Activated naive CD8-positive, alpha-beta T cell treated with anti-CD3 and anti-CD28 coated beads, Interleukin-2, amount 10 ng/mL, durations not matched to agents 7 days and 5 days (primary cell): ENCODE measurements at regions not wholly inside any gene's neighbourhood (a gene's known extent, or its start where the extent isn't known, plus 50 kb on each side); places are given as distances from the start of the nearest gene placed in this dataset.

ENCODE experiments used
- ATAC-seq: fragments of 150-1000 bp; cut with Tn5 transposase; one replicate; pipeline ENCODE4 v1.10.0; 2021; ENCODE audit warnings: low read depth, moderate library complexity
- POLR2A ChIA-PET: fragments of 350-600 bp; sonication (Branson Sonifier 250); formaldehyde crosslinking; loops from one replicate; lab custom pipeline; 2021; ENCODE audit warnings: antibody characterized with exemption; lab: Charles Lee
- DNase-seq: peaks from one replicate; pipeline ENCODE4 v3.0.0; 2021
- H3K27ac Mint-ChIP-seq: one replicate; pipeline ENCODE4 v1.8.0; 2022; ENCODE audit warnings: mild to moderate bottlenecking, mixed read lengths
- H3K27me3 Mint-ChIP-seq: one replicate; pipeline ENCODE4 v1.8.0; 2022; ENCODE audit warnings: mild to moderate bottlenecking, moderate library complexity, mixed read lengths
- H3K36me3 Mint-ChIP-seq: one replicate; pipeline ENCODE4 v1.8.0; 2021; ENCODE audit warnings: mild to moderate bottlenecking, mixed read lengths
- H3K4me1 Mint-ChIP-seq: one replicate; pipeline ENCODE4 v1.8.0; 2021; ENCODE audit warnings: mixed read lengths
- H3K4me3 Mint-ChIP-seq: one replicate; pipeline ENCODE4 v1.8.0; 2022; ENCODE audit warnings: mild to moderate bottlenecking, moderate library complexity, mixed read lengths
- H3K9me3 Mint-ChIP-seq: one replicate; pipeline ENCODE4 v1.8.0; 2021; ENCODE audit warnings: mixed read lengths

DNA sequence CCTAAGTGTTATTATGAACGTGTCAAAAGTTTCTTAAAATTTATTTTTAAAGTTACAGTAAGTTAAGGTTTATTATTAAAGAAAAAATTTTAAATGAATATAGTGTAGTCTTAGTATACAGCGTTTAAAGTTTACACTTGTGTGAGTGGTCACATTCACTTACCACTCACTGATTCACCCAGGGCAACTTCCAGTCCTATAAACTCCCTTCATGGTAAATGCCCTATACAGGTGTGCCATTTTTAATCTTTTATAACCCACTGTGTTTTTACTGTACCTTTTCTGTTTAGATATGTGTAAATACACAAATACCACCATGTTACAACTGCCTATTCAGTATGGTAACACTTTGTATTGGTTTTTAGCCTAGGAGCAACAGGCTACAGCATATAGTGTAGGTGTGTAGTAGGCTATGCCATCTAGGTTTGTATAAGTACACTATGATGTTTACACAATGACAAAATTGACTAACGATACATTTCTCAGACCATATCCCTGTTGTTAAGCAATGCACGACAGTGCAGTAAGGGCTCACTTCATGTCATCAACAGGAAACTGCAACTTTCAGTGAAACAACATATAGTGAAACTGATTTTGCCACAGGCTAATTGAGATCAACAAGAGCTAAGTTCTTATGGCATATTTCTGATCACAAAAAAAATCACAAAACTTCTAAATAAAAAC is 112.0 kb upstream of the TMCC3 start:
- H3K9me3 Mint-ChIP-seq = no peaks in the 10 kb centered on the region
- peak; percentile 67 for ATAC-seq
- H3K4me3 Mint-ChIP-seq = no peak overlapping the region
- H3K4me1 Mint-ChIP-seq = peaks cover 4% of the 10 kb centered on the region
- H3K36me3 Mint-ChIP-seq = no peaks in the 10 kb centered on the region
- H3K27ac Mint-ChIP-seq = no peak overlapping the region
- DNase-seq = no peak
- H3K27me3 Mint-ChIP-seq = peaks cover 23% of the 10 kb centered on the region
- POLR2A ChIA-PET = no interaction called here

GRCh38 chr12:94761559-94761958 is 111.2 kb upstream of the TMCC3 start:
- POLR2A ChIA-PET = no interaction called here
- DNase-seq (no peak), ATAC-seq (no peak)
- Mint-ChIP-seq H3K9me3 (no peaks in the 10 kb centered on the region), H3K27me3 (peaks cover 17% of the 10 kb centered on the region), H3K36me3 (no peaks in the 10 kb centered on the region), H3K4me3 (no peak overlapping the region), H3K4me1 (peaks cover 4% of the 10 kb centered on the region), H3K27ac (no peak overlapping the region)

DNA sequence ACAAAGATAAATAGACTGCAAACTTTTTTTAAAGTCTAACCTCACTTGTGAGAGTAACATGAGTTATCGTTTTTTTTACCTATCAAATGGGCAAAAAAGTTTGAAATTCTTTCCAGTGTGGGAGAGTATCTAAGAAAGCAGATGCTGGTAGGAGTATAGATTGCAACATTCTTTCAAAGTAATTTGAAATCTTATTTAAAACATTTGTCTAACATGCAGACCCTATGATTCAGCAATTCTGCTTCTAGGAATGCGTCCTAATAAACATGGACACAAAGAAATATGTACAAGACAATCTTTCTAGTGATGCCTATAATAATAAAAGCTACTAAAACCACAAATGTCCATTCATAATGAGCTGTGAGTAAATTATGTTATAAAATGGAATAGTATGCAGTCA is 110.4 kb upstream of the TMCC3 start:
- no peak for DNase-seq
- no peak overlapping the region for H3K27ac Mint-ChIP-seq
- no peaks in the 10 kb centered on the region for H3K9me3 Mint-ChIP-seq

DNA sequence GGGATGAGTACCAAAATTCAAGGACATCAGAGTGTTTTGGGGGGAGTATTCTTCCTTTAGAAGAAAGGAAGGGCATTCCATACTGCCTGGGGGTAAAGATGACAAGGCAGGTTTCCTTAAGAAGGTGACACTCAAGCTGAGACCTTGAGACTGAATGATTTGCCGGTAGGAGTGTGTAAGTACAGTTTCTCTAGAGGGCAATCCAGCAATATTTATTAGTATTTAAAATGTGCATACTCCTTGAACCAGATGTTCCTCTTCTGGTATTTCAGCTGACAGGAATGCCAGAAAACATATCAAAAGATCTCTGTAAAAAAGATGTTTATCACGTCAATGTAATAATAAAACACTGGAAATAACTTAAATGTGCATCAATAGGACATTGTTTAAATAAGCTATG is 106.4 kb upstream of the TMCC3 start:
- Mint-ChIP-seq H3K4me3 (no peak overlapping the region), H3K27ac (no peak overlapping the region), H3K9me3 (no peaks in the 10 kb centered on the region), H3K36me3 (no peaks in the 10 kb centered on the region), H3K4me1 (no peaks in the 10 kb centered on the region), H3K27me3 (peaks cover 8% of the 10 kb centered on the region)
- DNase-seq = no peak
- POLR2A ChIA-PET = no interaction called here
- no peak for ATAC-seq

More for the DNA sequence above, 110.4 kb upstream of the TMCC3 start:
- Mint-ChIP-seq H3K4me1 (peaks cover 4% of the 10 kb centered on the region), H3K4me3 (no peak overlapping the region), H3K36me3 (no peaks in the 10 kb centered on the region), H3K27me3 (peaks cover 12% of the 10 kb centered on the region)
- POLR2A ChIA-PET = no interaction called here
- ATAC-seq = no peak

DNA sequence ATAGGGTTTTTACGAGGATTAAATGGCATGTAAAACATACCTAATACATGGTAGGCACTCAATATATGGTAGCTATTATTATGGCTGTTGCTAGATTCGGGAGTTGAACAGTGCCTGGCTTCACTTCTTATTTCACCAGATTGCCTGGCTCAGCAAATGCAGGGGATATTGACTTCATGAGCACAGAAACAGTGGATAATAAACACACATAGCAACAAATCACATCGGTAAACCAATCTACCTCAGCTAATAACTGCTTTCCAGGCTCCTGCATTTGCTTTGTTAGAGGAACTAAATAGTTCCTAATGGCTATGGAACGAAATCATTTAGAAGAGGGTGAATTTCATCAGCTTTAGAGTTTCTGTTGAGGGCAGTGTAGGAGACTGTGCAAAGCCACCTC is 105.2 kb upstream of the TMCC3 start:
- DNase-seq (no peak), ATAC-seq (no peak)
- POLR2A ChIA-PET = no interaction called here
- H3K4me3 Mint-ChIP-seq = no peak overlapping the region
- peaks cover 7% of the 10 kb centered on the region for H3K27me3 Mint-ChIP-seq
- H3K36me3 Mint-ChIP-seq = no peaks in the 10 kb centered on the region
- H3K4me1 Mint-ChIP-seq = no peaks in the 10 kb centered on the region
- no peak overlapping the region for H3K27ac Mint-ChIP-seq
- H3K9me3 Mint-ChIP-seq = no peaks in the 10 kb centered on the region

GRCh38 chr12:94754653-94755052 is 104.3 kb upstream of the TMCC3 start:
- Mint-ChIP-seq H3K27me3 (peaks cover 4% of the 10 kb centered on the region), H3K9me3 (no peaks in the 10 kb centered on the region), H3K27ac (no peak overlapping the region), H3K4me3 (no peak overlapping the region), H3K4me1 (no peaks in the 10 kb centered on the region), H3K36me3 (no peaks in the 10 kb centered on the region)
- no peak for DNase-seq
- ATAC-seq = no peak
- POLR2A ChIA-PET = no interaction called here

GRCh38 chr12:94753036-94753679 is 102.8 kb upstream of the TMCC3 start:
- Mint-ChIP-seq H3K27ac (no peak overlapping the region), H3K36me3 (no peaks in the 10 kb centered on the region), H3K4me3 (no peak overlapping the region), H3K27me3 (peaks cover 4% of the 10 kb centered on the region), H3K4me1 (no peaks in the 10 kb centered on the region), H3K9me3 (no peaks in the 10 kb centered on the region)
- ATAC-seq (no peak), DNase-seq (no peak)
- POLR2A ChIA-PET = no interaction called here

DNA sequence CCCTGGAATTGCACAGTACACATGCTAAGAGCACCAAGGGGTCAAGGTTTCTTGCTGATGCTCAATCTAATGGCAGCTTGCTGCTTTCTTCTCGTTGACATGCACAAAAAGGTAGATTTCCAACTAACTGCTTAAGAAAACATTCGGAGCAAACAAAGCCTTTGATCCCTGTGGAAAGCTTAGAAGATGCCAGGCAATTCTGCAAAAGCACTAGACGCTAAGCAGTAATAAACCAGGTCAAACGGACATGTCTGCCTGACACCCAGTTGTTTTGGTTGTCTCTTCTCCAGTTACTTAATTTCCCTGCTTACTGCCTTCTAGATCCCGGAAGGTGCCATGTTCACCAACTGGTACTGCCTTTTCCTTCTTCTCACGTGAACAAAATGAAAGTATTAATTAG is 100.5 kb upstream of the TMCC3 start:
- no peaks in the 10 kb centered on the region for H3K36me3 Mint-ChIP-seq
- no peak for ATAC-seq
- H3K27me3 Mint-ChIP-seq = peaks cover 14% of the 10 kb centered on the region
- POLR2A ChIA-PET = no interaction called here
- H3K4me1 Mint-ChIP-seq = no peaks in the 10 kb centered on the region
- DNase-seq = no peak
- no peak overlapping the region for H3K4me3 Mint-ChIP-seq
- H3K9me3 Mint-ChIP-seq = no peaks in the 10 kb centered on the region
- H3K27ac Mint-ChIP-seq = no peak overlapping the region

DNA sequence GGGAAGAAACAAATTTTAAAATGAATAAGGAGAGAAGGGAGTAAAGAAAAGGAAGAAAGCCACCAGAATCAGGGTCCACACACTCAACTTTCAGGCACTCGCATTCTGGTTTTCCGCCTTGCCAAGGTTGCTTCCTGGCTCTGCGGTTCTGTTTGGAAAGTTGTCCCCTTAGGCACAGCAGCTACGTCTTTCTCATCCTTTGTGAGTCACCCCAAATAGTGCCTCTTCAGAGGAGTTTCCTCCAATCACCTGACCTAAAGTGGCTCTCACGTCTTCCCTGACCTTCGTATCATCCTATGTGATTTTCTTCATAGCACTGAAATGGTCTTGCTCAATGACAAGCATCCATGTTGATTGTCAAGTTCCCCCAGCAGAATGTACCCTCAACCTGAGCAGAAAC is 99.5 kb upstream of the TMCC3 start:
- Mint-ChIP-seq H3K27me3 (peaks cover 19% of the 10 kb centered on the region), H3K36me3 (no peaks in the 10 kb centered on the region), H3K27ac (no peak overlapping the region), H3K4me3 (no peak overlapping the region), H3K4me1 (no peaks in the 10 kb centered on the region), H3K9me3 (no peaks in the 10 kb centered on the region)
- POLR2A ChIA-PET = no interaction called here
- ATAC-seq (no peak), DNase-seq (no peak)

- Mint-ChIP-seq H3K27me3 (peaks cover 21% of the 10 kb centered on the region), H3K27ac (no peak overlapping the region), H3K9me3 (no peaks in the 10 kb centered on the region), H3K36me3 (no peaks in the 10 kb centered on the region), H3K4me1 (no peaks in the 10 kb centered on the region), H3K4me3 (no peak overlapping the region)
- DNase-seq (no peak), ATAC-seq (no peak)
- POLR2A ChIA-PET = no interaction called here
Measured at GRCh38 chr12:94749455-94749854, 99.1 kb upstream of the TMCC3 start.

- H3K27me3 Mint-ChIP-seq = peaks cover 21% of the 10 kb centered on the region
- no peak overlapping the region for H3K27ac Mint-ChIP-seq
- POLR2A ChIA-PET = no interaction called here
- ATAC-seq (no peak), DNase-seq (no peak)
- no peak overlapping the region for H3K4me3 Mint-ChIP-seq
- no peaks in the 10 kb centered on the region for H3K36me3 Mint-ChIP-seq
- no peaks in the 10 kb centered on the region for H3K9me3 Mint-ChIP-seq
- H3K4me1 Mint-ChIP-seq = no peaks in the 10 kb centered on the region
Measured at GRCh38 chr12:94748726-94749421, 98.5 kb upstream of the TMCC3 start.

DNA sequence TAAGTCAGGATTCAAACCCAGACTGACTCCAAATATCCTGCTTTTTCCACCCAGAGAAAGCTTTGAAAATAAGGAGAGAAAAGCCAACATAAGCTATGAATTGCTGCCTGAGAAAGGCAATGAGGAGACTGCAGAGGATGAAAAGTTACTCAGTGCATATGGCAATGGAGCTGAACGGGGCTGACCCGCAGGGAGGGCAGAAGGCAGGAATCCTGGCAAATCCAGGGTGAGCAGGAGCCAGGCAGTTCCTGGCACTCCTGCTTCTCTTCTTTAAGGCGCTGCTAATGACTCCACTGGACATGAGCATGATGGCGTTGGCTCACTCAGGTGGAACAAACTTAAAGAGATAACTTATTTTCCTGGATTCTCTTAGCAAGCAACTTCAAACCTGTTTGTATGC is 95.2 kb upstream of the TMCC3 start:
- POLR2A ChIA-PET = no interaction called here
- DNase-seq = no peak

DNA sequence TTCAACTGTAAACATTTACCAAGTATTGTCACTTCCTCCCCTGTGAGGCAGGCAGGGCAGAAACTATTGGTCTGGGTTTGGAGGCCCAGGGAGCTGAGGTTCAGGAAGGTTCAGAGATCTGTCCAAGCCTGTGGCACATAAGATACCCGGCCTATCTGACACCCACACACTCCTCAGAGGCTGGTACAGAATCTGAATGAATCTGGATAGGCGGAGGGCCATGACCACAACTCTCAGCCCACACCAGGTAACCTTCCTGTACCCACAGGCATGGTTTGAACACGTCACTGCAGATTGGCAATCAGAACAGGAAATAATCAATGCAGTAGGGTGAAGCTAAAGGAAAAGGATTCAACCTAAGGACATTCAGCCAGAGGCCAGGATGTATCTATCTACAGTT is 92.8 kb upstream of the TMCC3 start:
- Mint-ChIP-seq H3K4me3 (no peak overlapping the region), H3K9me3 (no peaks in the 10 kb centered on the region), H3K27ac (no peak overlapping the region), H3K36me3 (no peaks in the 10 kb centered on the region), H3K4me1 (peaks cover 3% of the 10 kb centered on the region), H3K27me3 (peaks cover 32% of the 10 kb centered on the region)
- DNase-seq (no peak), ATAC-seq (no peak)
- POLR2A ChIA-PET = no interaction called here

More for the DNA sequence above, 95.2 kb upstream of the TMCC3 start:
- peaks cover 3% of the 10 kb centered on the region for H3K4me1 Mint-ChIP-seq
- no peak overlapping the region for H3K27ac Mint-ChIP-seq
- H3K36me3 Mint-ChIP-seq = no peaks in the 10 kb centered on the region
- H3K9me3 Mint-ChIP-seq = no peaks in the 10 kb centered on the region
- H3K27me3 Mint-ChIP-seq = peaks cover 27% of the 10 kb centered on the region
- ATAC-seq = no peak
- H3K4me3 Mint-ChIP-seq = no peak overlapping the region
